Stimulated activated CD8-positive, alpha-beta memory T cell treated with anti-CD3 and anti-CD28 coated beads, Interleukin-4, amount 100 ng/mL, for 1 hour (primary cell): ENCODE measurements at regions not wholly inside any gene's neighbourhood (a gene's known extent, or its start where the extent isn't known, plus 50 kb on each side); places are given as distances from the start of the nearest gene placed in this dataset.
A peak's percentile ranks its signal among the peaks of the same experiment; 100 is the strongest.

Source experiments
- DNase-seq, 2 donors: peaks; one replicate each; pipeline ENCODE4 v3.0.0-alpha.2; 2020; ENCODE audit warnings: low read depth in 2 of 2, low spot score in 1 of 2

GRCh38 chr1:61627365-61627764, 97.6 kb downstream of the TM2D1 start:
- no peak for DNase-seq

GRCh38 chr1:61626816-61627215, 98.1 kb downstream of the TM2D1 start:
- DNase-seq, result no peak

- no peak for DNase-seq
Measured at GRCh38 chr1:61623852-61624251, 101.1 kb downstream of the TM2D1 start.

GRCh38 chr1:61620536-61620935, 104.4 kb downstream of the TM2D1 start:
- no peak for DNase-seq

- no peak for DNase-seq
Measured at GRCh38 chr1:61618755-61619154, 106.2 kb downstream of the TM2D1 start.

GRCh38 chr1:61618193-61618592, 106.7 kb downstream of the TM2D1 start:
- no peak for DNase-seq

GRCh38 chr1:61616830-61617229, 108.1 kb downstream of the TM2D1 start:
- DNase-seq, result no peak

- DNase-seq, result no peak
Measured at GRCh38 chr1:61612602-61613001, 112.3 kb downstream of the TM2D1 start.

- no peak for DNase-seq
Measured at GRCh38 chr1:61609040-61609439, 115.9 kb downstream of the TM2D1 start.

GRCh38 chr1:61607448-61607847, 117.5 kb downstream of the TM2D1 start:
- no peak for DNase-seq

GRCh38 chr1:61606448-61607312, 118.3 kb downstream of the TM2D1 start:
- DNase-seq, result no peak

- DNase-seq, result no peak
Measured at GRCh38 chr1:61605607-61606321, 119.2 kb downstream of the TM2D1 start.

- DNase-seq, result no peak
Measured at GRCh38 chr1:61604684-61605083, 120.3 kb downstream of the TM2D1 start.

GRCh38 chr1:61604261-61604660, 120.7 kb downstream of the TM2D1 start:
- no peak for DNase-seq

GRCh38 chr1:61602663-61603062, 122.3 kb downstream of the TM2D1 start:
- no peak for DNase-seq

GRCh38 chr1:61597601-61598000, 127.3 kb downstream of the TM2D1 start:
- DNase-seq, result no peak

- no peak for DNase-seq
Measured at GRCh38 chr1:61593331-61593730, 131.6 kb downstream of the TM2D1 start.

GRCh38 chr1:61591351-61591750, 133.6 kb downstream of the TM2D1 start:
- no peak for DNase-seq

- DNase-seq, result peak in 1 of 2 donors; percentile 15
Measured at GRCh38 chr1:61588736-61589672, 135.9 kb downstream of the TM2D1 start.

- no peak for DNase-seq
Measured at GRCh38 chr1:61585714-61586113, 139.2 kb downstream of the TM2D1 start.

- DNase-seq, result no peak
Measured at GRCh38 chr1:61583703-61584102, 141.2 kb downstream of the TM2D1 start.
